ENCODE measurements at regions not wholly inside any gene's neighbourhood (a gene's known extent, or its start where the extent isn't known, plus 50 kb on each side); places are given as distances from the start of the nearest gene placed in this dataset.

DNA sequence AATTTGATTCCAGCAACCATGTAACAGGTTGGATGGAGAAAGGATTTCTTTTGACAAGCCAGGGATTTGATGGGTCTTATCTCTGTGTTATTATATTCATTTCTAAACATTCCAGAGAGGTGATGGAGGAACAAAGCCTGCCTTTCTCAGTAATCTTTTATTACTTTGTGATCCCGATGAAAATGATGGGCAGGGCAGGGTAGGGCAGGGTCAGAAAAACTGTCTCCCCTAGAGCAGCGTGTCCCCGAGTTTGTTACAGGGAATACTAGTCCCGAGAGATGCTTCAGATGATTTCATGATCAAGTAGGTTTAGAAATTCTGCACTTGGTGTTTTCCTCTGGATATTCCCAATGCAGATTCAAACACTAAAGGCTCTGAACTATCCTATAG lies 111.8 kb upstream of the RGMA start:
- TF ChIP-seq, protein P1, sequence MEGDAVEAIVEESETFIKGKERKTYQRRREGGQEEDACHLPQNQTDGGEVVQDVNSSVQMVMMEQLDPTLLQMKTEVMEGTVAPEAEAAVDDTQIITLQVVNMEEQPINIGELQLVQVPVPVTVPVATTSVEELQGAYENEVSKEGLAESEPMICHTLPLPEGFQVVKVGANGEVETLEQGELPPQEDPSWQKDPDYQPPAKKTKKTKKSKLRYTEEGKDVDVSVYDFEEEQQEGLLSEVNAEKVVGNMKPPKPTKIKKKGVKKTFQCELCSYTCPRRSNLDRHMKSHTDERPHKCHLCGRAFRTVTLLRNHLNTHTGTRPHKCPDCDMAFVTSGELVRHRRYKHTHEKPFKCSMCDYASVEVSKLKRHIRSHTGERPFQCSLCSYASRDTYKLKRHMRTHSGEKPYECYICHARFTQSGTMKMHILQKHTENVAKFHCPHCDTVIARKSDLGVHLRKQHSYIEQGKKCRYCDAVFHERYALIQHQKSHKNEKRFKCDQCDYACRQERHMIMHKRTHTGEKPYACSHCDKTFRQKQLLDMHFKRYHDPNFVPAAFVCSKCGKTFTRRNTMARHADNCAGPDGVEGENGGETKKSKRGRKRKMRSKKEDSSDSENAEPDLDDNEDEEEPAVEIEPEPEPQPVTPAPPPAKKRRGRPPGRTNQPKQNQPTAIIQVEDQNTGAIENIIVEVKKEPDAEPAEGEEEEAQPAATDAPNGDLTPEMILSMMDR (IDR thresholded peaks at IDR 0.05) = no peak
- TF ChIP-seq POLR2A (IDR thresholded peaks at IDR 0.05) = no peak
- H3K4me3 ChIP-seq (ENCODE audit: low read depth, poor library complexity, severe bottlenecking) = no peak overlapping the region
- intact Hi-C loops (cut with DNase I; ENCODE audit: low total_unique reads) = no loop called here
- WGBS, 2 donors = 55 to 56% methylated on average over 4 of the region's 4 CpGs
- DNase-seq (ENCODE audit: low spot score in 2 of 2) = no peak

DNA sequence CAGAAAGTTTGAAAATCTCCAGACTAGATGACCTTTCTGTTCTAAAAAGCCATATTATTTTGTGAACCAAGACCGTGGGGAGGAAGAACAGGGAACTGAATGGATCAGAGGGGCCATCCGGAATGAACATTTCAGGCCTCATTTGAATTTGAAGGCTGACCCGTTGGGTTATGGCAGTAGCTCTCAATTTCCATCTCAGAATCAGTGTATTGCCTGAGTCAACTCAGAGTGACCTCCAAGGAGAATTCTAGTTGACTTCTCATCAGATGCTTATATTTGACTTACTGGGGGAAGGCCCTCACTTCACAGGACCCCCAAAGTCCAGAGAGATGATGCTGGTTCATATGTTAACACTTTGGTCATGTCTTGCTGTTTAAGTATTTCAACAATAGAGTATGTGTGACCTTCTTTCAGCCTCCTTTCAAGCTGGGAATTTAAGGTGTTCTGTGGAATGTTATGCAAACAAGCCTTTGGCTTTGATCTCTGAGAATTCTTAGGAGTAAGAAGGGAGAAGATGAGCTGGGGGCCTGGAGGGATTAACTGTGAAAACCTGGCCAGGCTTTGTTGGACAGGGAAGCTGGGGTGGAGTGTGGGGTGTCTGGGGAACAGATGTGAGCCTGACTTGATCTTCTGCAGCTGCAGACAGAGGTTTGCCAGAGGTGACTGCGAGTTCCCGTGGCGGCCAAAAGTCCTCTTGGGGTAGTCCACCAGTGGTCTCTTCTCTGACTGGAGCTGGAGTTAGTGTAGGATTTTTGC lies 111.2 kb upstream of the RGMA start:
- H3K4me3 ChIP-seq (ENCODE audit: low read depth, poor library complexity, severe bottlenecking) = no peak overlapping the region
- peak in 1 of 2 donors; percentile 56 for DNase-seq (ENCODE audit: low spot score in 2 of 2)
- TF ChIP-seq POLR2A (IDR thresholded peaks at IDR 0.05) = no peak
- TF ChIP-seq, protein P1 (IDR thresholded peaks at IDR 0.05) = no peak
- intact Hi-C loops (cut with DNase I; ENCODE audit: low total_unique reads) = no loop called here
- WGBS, 2 donors = 59 to 74% methylated on average over 6 of the region's 6 CpGs

DNA sequence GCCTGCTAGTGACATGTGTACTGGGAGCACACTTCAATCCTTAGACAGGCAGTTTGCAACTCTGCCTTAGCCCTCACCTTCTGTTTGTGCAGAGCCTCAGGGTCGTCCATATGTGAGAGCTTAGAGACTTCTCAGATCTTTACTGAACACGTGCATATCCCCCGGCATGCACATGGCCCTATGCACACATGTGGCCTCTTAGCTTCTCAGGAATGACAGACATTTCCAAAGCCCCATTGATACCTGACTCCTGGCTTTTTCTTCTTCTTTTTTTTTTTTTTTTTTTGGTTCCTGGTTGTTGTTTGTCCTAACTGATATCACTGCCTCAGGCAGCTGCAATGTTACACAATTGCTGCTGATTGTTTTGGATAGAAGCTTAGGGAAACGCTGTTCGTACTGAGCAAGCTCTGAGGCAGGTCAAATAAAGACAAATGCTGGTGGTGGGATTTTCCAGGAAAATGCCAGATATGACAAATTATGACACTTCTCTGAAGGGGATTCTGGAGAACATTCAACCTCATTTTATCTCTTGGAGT lies 107.2 kb upstream of the RGMA start:
- 58 to 77% methylated on average over 5 of the region's 5 CpGs for WGBS, 2 donors
- TF ChIP-seq, protein P1 (IDR thresholded peaks at IDR 0.05) = no peak
- no peak for TF ChIP-seq POLR2A (IDR thresholded peaks at IDR 0.05)
- intact Hi-C loops (cut with DNase I; ENCODE audit: low total_unique reads) = no loop called here
- DNase-seq (ENCODE audit: low spot score in 2 of 2) = no peak
- H3K4me3 ChIP-seq (ENCODE audit: low read depth, poor library complexity, severe bottlenecking) = no peak overlapping the region

DNA sequence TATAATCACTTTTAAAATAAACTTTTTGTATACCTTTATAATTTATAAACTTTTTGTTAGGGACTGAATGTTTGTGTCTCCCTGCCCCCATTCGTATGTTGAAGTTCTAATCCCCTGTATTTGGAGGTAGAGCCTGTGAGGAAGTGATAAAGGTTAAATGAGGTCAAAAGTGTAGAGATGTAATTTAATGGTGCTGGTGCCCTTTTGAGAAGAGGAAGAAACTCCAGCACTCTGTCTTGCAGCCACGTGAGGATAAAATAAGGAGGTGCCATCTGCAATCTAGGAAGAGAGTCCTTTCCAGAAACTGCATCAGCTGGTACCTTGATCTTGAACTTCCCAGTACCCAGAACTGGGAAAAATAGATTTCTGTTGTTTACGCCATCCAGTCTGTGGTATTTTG lies 106.1 kb upstream of the RGMA start:
- no peak overlapping the region for H3K4me3 ChIP-seq (ENCODE audit: low read depth, poor library complexity, severe bottlenecking)
- no peak for DNase-seq (ENCODE audit: low spot score in 2 of 2)
- intact Hi-C loops (cut with DNase I; ENCODE audit: low total_unique reads) = no loop called here
- 58 to 59% methylated on average over 3 of the region's 3 CpGs for WGBS, 2 donors
- TF ChIP-seq POLR2A (IDR thresholded peaks at IDR 0.05) = no peak
- TF ChIP-seq, protein P1 (IDR thresholded peaks at IDR 0.05) = no peak

DNA sequence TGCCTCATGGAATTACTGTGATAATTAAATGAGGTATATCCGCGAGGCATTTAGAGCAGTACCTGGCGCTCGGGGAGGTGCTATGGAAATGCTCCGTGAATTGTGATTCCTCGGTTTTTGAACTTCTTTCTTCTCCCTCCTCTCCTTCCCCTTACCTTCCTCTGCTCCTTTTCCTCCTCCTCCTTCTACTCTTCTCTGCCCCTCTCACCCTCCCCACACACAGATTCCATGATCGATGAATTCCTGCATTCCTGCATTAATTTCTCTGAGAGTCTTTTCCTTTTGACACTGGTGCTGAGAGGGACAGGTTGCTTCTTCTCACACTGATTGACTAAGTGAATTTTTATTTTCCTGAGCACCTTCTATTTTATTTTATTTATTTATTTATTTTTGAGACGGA lies 101.2 kb upstream of the RGMA start:
- intact Hi-C loops (cut with DNase I; ENCODE audit: low total_unique reads) = no loop called here
- no peak for DNase-seq (ENCODE audit: low spot score in 2 of 2)
- TF ChIP-seq, protein P1 (IDR thresholded peaks at IDR 0.05) = no peak
- TF ChIP-seq POLR2A (IDR thresholded peaks at IDR 0.05) = no peak
- 86 to 89% methylated on average over 8 of the region's 8 CpGs for WGBS, 2 donors
- no peak overlapping the region for H3K4me3 ChIP-seq (ENCODE audit: low read depth, poor library complexity, severe bottlenecking)
